ENCODE measurements at regions not wholly inside any gene's neighbourhood (a gene's known extent, or its start where the extent isn't known, plus 50 kb on each side); places are given as distances from the start of the nearest gene placed in this dataset.
"Not testable (repeated sequence)": the region's sequence is repeated elsewhere in the genome, so short reads cannot be mapped to it uniquely, and the experiment has no call there.

DNA sequence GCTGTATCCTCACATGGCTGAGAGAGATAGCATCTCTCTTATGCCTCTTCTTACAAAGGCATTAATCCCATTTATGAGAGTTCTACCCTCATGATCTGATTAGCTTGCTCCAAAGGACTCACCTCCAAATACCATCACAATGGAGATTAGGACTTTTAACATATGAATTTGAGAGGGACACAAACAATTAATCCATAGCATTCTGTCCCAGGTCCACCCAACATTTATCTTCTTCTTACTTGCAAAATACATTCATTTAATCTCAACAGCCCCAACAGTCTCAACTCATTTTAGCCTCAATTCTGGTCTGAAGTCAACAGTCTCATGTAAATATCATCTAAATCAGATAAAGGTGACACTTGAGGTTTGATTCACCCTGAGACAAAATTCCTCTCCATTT is 555.4 kb downstream of the RAB28 start:
- H3K27ac Mint-ChIP-seq, result no peak overlapping the region
- H3K4me3 Mint-ChIP-seq, result no peak overlapping the region
- no peaks in the 10 kb centered on the region for H3K36me3 Mint-ChIP-seq (ENCODE audit: low read depth)
- peaks cover 47% of the 10 kb centered on the region for H3K9me3 Mint-ChIP-seq
- intact Hi-C loops (cut with micrococcal nuclease), result no loop called here
- H3K27me3 Mint-ChIP-seq, result no peaks in the 10 kb centered on the region
- no peaks in the 10 kb centered on the region for H3K4me1 Mint-ChIP-seq (ENCODE audit: low read depth)

DNA sequence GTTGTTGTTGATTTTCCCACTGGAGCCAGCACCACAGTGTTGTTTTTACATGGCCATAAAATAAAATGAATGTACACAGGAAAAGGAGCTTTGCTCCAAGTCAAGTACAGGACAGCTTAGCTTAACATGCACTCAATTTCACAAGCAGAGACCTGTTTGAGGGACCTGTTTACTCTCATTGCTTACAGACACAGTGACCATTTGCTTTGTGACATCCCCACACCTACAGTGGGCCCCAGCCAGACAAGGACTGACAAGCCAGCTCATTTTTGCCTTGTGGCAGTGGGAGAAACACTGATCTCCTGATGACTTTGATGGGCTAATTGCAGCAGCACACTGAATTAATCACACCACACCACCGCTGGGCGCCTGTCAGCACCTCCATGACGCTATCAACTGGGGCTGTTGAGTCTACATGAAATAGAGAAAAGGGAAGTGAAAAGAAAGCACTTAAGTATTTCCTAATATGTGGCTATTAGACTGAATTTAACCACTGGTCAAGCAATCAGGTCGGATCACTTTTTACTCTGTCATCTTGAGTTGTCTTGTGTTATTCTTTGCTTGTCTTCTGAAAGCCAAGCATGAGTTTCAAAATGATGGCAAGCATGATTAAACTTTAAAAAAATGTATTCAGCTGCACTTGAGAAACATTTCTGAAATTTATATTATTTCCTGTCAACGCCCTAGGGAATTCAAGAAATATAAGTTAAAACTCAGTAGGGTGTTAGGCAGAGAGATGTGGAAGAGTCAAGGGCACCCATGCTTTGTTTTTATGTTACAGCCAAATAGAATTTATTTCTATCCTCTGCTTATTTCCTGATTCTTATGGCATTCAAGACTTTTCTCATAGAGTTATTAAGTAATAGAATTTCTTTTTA is 557.7 kb downstream of the RAB28 start:
- no peaks in the 10 kb centered on the region for H3K36me3 Mint-ChIP-seq (ENCODE audit: low read depth)
- no peak overlapping the region for H3K27ac Mint-ChIP-seq
- no peaks in the 10 kb centered on the region for H3K4me1 Mint-ChIP-seq (ENCODE audit: low read depth)
- peaks cover 30% of the 10 kb centered on the region for H3K9me3 Mint-ChIP-seq
- H3K27me3 Mint-ChIP-seq, result no peaks in the 10 kb centered on the region
- intact Hi-C loops (cut with micrococcal nuclease), result no loop called here
- no peak overlapping the region for H3K4me3 Mint-ChIP-seq

GRCh38 chr4:12924728-12925320 is 559.3 kb downstream of the RAB28 start:
- H3K4me3 Mint-ChIP-seq, result no peak overlapping the region

GRCh38 chr4:12924253-12924652 is 559.9 kb downstream of the RAB28 start:
- Mint-ChIP-seq H3K4me3 (no peak overlapping the region), H3K27ac (no peak overlapping the region), H3K27me3 (no peaks in the 10 kb centered on the region), H3K4me1 (ENCODE audit: low read depth) (no peaks in the 10 kb centered on the region), H3K36me3 (ENCODE audit: low read depth) (no peaks in the 10 kb centered on the region), H3K9me3 (peaks cover 20% of the 10 kb centered on the region)
- intact Hi-C loops (cut with micrococcal nuclease), result no loop called here

More at GRCh38 chr4:12924728-12925320, 559.3 kb downstream of the RAB28 start:
- peaks cover 24% of the 10 kb centered on the region for H3K9me3 Mint-ChIP-seq
- H3K27me3 Mint-ChIP-seq, result no peaks in the 10 kb centered on the region
- no peaks in the 10 kb centered on the region for H3K4me1 Mint-ChIP-seq (ENCODE audit: low read depth)
- no peaks in the 10 kb centered on the region for H3K36me3 Mint-ChIP-seq (ENCODE audit: low read depth)
- intact Hi-C loops (cut with micrococcal nuclease), result no loop called here
- no peak overlapping the region for H3K27ac Mint-ChIP-seq

- H3K9me3 Mint-ChIP-seq, result peaks cover 33% of the 10 kb centered on the region
- H3K27ac Mint-ChIP-seq, result no peak overlapping the region
- H3K36me3 Mint-ChIP-seq (ENCODE audit: low read depth), result no peaks in the 10 kb centered on the region
- no peaks in the 10 kb centered on the region for H3K4me1 Mint-ChIP-seq (ENCODE audit: low read depth)
- intact Hi-C loops (cut with micrococcal nuclease), result no loop called here
- no peak overlapping the region for H3K4me3 Mint-ChIP-seq
- no peaks in the 10 kb centered on the region for H3K27me3 Mint-ChIP-seq
Measured at GRCh38 chr4:12912896-12913418, 571.2 kb downstream of the RAB28 start.

DNA sequence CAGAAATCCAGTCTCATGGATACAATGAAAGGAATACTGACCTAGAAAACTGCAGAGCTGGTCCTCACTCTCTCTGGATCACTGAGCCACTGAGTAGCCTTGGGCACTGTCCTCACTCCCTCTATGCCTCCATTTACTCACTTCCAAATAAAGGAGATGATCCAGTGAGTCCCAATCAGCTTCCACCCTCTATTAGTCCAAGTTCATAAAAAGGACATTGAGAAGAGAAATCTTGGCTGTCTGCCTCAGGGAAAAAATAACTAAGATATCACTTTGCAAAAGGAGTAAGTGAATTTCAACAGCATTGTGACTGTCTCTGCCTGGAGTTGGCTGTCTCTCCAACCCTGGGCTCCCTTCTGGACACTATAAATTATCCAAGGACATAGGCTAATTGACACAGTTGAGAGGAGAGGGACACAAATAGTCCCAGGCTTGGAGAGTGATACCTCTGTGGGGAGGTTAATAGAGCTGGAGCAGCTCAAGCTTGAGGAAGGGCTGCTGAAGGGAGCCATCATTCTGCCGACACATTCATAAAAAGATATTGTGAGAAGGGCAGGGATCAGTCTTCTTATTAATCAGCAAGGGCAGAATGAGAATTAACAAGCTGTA is 572.3 kb downstream of the RAB28 start:
- Mint-ChIP-seq H3K9me3 (peaks cover 33% of the 10 kb centered on the region), H3K27me3 (no peaks in the 10 kb centered on the region), H3K27ac (no peak overlapping the region), H3K36me3 (ENCODE audit: low read depth) (no peaks in the 10 kb centered on the region), H3K4me1 (ENCODE audit: low read depth) (no peaks in the 10 kb centered on the region), H3K4me3 (no peak overlapping the region)
- intact Hi-C loops (cut with micrococcal nuclease), result no loop called here

DNA sequence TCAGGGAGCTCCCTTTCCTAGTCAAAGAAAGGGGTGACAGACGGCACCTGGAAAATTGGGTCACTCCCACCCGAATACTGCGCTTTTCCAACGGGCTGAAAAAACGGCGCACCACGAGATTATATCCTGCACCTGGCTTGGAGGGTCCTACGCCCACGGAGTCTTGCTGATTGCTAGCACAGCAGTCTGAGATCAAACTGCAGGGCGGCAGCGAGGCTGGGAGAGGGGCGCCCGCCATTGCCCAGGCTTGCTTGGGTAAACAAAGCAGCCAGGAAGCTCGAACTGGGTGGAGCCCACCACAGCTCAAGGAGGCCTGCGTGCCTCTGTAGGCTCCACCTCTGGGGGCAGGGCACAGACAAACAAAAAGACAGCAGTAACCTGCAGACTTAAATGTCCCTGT is 580.5 kb downstream of the RAB28 start:
- H3K4me1 Mint-ChIP-seq (ENCODE audit: low read depth); H3K27ac Mint-ChIP-seq; H3K36me3 Mint-ChIP-seq (ENCODE audit: low read depth); H3K27me3 Mint-ChIP-seq; intact Hi-C loops (cut with micrococcal nuclease); H3K4me3 Mint-ChIP-seq: not testable (repeated sequence)
- H3K9me3 Mint-ChIP-seq, result peaks cover 31% of the 10 kb centered on the region

GRCh38 chr4:12902735-12903134 is 581.4 kb downstream of the RAB28 start:
- no peaks in the 10 kb centered on the region for H3K36me3 Mint-ChIP-seq (ENCODE audit: low read depth)

DNA sequence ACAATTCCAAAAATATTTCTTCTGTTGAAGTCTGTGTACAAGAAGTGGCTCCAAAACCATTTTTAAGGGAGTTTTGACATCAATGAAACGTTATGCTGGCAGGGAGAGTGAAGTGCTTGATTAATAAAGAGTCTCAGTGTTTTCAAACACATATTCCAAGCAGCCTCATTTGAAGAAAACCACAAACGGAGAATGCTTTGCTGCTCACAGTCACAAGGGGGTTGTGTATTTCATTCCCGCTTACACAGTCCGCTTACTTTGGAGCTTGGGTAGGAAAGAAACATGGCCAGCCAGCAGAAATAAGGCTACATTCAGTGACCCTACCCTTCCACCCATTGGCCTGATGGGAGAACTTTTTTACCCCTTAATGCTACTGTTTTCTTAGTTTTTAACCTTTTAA is 586.2 kb downstream of the RAB28 start:
- Mint-ChIP-seq H3K4me1 (ENCODE audit: low read depth) (no peaks in the 10 kb centered on the region), H3K27me3 (no peaks in the 10 kb centered on the region), H3K36me3 (ENCODE audit: low read depth) (no peaks in the 10 kb centered on the region), H3K9me3 (peaks cover 43% of the 10 kb centered on the region), H3K4me3 (no peak overlapping the region), H3K27ac (no peak overlapping the region)
- intact Hi-C loops (cut with micrococcal nuclease), result no loop called here

More at GRCh38 chr4:12902735-12903134, 581.4 kb downstream of the RAB28 start:
- peaks cover 31% of the 10 kb centered on the region for H3K9me3 Mint-ChIP-seq
- intact Hi-C loops (cut with micrococcal nuclease), result no loop called here
- H3K27me3 Mint-ChIP-seq, result no peaks in the 10 kb centered on the region
- H3K27ac Mint-ChIP-seq, result no peak overlapping the region
- H3K4me1 Mint-ChIP-seq (ENCODE audit: low read depth), result no peaks in the 10 kb centered on the region
- no peak overlapping the region for H3K4me3 Mint-ChIP-seq

GRCh38 chr4:12894062-12894461 is 590.1 kb downstream of the RAB28 start:
- intact Hi-C loops (cut with micrococcal nuclease), result no loop called here
- Mint-ChIP-seq H3K27me3 (no peaks in the 10 kb centered on the region), H3K9me3 (peaks cover 31% of the 10 kb centered on the region), H3K36me3 (ENCODE audit: low read depth) (no peaks in the 10 kb centered on the region), H3K4me3 (no peak overlapping the region), H3K4me1 (ENCODE audit: low read depth) (no peaks in the 10 kb centered on the region), H3K27ac (no peak overlapping the region)

DNA sequence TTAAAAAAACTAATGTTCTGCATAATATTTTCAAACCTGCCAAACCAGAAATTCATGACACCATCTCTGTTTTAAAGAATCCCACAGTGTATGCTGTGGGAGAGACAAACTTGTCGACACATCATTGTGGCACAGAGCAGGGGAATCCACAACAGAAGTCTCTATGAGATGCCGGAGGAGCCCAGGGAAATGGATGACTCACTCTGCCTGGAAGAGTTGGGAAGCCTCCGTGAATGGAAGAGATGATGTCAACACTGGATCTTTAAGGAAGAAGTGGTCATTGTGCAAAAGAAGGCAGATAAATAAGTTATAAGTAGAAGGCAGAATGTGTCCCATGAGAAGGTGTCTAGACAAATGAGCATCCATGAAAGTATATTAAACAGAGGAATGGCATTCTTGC is 595.1 kb downstream of the RAB28 start:
- Mint-ChIP-seq H3K27ac (no peak overlapping the region), H3K4me3 (no peak overlapping the region), H3K4me1 (ENCODE audit: low read depth) (no peaks in the 10 kb centered on the region), H3K9me3 (peaks cover 42% of the 10 kb centered on the region), H3K27me3 (no peaks in the 10 kb centered on the region), H3K36me3 (ENCODE audit: low read depth) (no peaks in the 10 kb centered on the region)
- intact Hi-C loops (cut with micrococcal nuclease), result no loop called here

- Mint-ChIP-seq H3K9me3 (peaks cover 53% of the 10 kb centered on the region), H3K27ac (no peak overlapping the region), H3K36me3 (ENCODE audit: low read depth) (no peaks in the 10 kb centered on the region), H3K4me3 (no peak overlapping the region), H3K4me1 (ENCODE audit: low read depth) (no peaks in the 10 kb centered on the region), H3K27me3 (no peaks in the 10 kb centered on the region)
- intact Hi-C loops (cut with micrococcal nuclease), result no loop called here
Measured at GRCh38 chr4:12884846-12885796, 599.0 kb downstream of the RAB28 start.

GRCh38 chr4:12881945-12882584 is 602.1 kb downstream of the RAB28 start:
- no peaks in the 10 kb centered on the region for H3K27me3 Mint-ChIP-seq
- H3K4me3 Mint-ChIP-seq, result no peak overlapping the region
- no peak overlapping the region for H3K27ac Mint-ChIP-seq
- no peaks in the 10 kb centered on the region for H3K36me3 Mint-ChIP-seq (ENCODE audit: low read depth)
- H3K9me3 Mint-ChIP-seq, result peaks cover 54% of the 10 kb centered on the region
- intact Hi-C loops (cut with micrococcal nuclease), result no loop called here
- no peaks in the 10 kb centered on the region for H3K4me1 Mint-ChIP-seq (ENCODE audit: low read depth)
